Activated B cell treated with CpG ODN at 0.5 μM for 24 hours (primary cell): ENCODE measurements at regions not wholly inside any gene's neighbourhood (a gene's known extent, or its start where the extent isn't known, plus 50 kb on each side); places are given as distances from the start of the nearest gene placed in this dataset.

Source experiments
- ATAC-seq: fragments of 200-7000 bp; cut with Tn5 transposase; one replicate; pipeline ENCODE4 v1.10.0; 2021; ENCODE audit warnings: low read depth, mild to moderate bottlenecking, moderate library complexity
- CTCF ChIA-PET: fragments of 350-600 bp; sonication (Branson Sonifier 250); formaldehyde crosslinking; loops from one replicate; lab custom pipeline; 2021; ENCODE audit warnings: antibody characterized with exemption; lab: Charles Lee
- POLR2A ChIA-PET: fragments of 350-600 bp; sonication (Branson Sonifier 250); formaldehyde crosslinking; loops from one replicate; lab custom pipeline; 2021; ENCODE audit warnings: antibody characterized with exemption; lab: Charles Lee
- DNase-seq: peaks from one replicate; pipeline ENCODE4 v3.0.0; 2022
- H3K27ac Mint-ChIP-seq: one replicate; pipeline ENCODE4 v1.8.0; 2020; ENCODE audit warnings: mixed read lengths
- H3K27me3 Mint-ChIP-seq: one replicate; pipeline ENCODE4 v1.8.0; 2021; ENCODE audit warnings: mixed read lengths
- H3K36me3 Mint-ChIP-seq: one replicate; pipeline ENCODE4 v1.8.0; 2021; ENCODE audit warnings: low read depth, mixed read lengths
- H3K4me1 Mint-ChIP-seq: one replicate; pipeline ENCODE4 v1.8.0; 2021; ENCODE audit warnings: mixed read lengths
- H3K4me3 Mint-ChIP-seq: one replicate; pipeline ENCODE4 v1.8.0; 2020; ENCODE audit warnings: mild to moderate bottlenecking, mixed read lengths
- H3K9me3 Mint-ChIP-seq: one replicate; pipeline ENCODE4 v1.8.0; 2020; ENCODE audit warnings: mixed read lengths
- intact Hi-C: fragments of 100-400 bp; cut with micrococcal nuclease; formaldehyde crosslinking; loops from one replicate; pipeline ENCODE4 v1.15.1; 2024
- TF ChIP-seq, protein P1 (sequence below): fragments of 200-600 bp; IDR thresholded peaks from one replicate; pipeline ENCODE4 v1.8.0; 2022; ENCODE audit warnings: antibody characterized with exemption, mild to moderate bottlenecking

DNA sequence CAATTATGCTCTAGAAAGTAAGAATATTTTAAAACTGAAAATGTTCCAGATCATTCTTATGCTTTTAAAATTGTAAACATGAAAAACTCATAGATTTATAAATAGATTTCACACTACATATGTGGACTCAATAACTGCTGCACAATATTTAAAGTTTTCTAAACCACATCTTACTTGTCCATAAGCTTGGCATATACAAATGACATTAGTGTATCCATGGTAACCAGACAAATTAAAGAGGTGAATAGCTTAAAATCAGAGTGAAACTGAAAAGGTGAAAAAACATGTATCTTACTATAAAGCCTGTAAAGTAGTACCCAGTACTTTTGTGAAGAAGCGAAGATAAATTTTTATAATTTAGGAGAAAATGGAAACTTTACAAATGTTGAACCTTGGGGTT lies 151.2 kb upstream of the MYO16 start:
- no peak overlapping the region for H3K4me3 Mint-ChIP-seq
- ATAC-seq (no peak), DNase-seq (no peak)
- TF ChIP-seq, protein P1, sequence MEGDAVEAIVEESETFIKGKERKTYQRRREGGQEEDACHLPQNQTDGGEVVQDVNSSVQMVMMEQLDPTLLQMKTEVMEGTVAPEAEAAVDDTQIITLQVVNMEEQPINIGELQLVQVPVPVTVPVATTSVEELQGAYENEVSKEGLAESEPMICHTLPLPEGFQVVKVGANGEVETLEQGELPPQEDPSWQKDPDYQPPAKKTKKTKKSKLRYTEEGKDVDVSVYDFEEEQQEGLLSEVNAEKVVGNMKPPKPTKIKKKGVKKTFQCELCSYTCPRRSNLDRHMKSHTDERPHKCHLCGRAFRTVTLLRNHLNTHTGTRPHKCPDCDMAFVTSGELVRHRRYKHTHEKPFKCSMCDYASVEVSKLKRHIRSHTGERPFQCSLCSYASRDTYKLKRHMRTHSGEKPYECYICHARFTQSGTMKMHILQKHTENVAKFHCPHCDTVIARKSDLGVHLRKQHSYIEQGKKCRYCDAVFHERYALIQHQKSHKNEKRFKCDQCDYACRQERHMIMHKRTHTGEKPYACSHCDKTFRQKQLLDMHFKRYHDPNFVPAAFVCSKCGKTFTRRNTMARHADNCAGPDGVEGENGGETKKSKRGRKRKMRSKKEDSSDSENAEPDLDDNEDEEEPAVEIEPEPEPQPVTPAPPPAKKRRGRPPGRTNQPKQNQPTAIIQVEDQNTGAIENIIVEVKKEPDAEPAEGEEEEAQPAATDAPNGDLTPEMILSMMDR = no peak
- no peak overlapping the region for H3K27ac Mint-ChIP-seq
- intact Hi-C loops = no loop called here
- H3K4me1 Mint-ChIP-seq = no peaks in the 10 kb centered on the region
- POLR2A ChIA-PET = no interaction called here
- CTCF ChIA-PET = no interaction called here
- no peaks in the 10 kb centered on the region for H3K27me3 Mint-ChIP-seq
- no peaks in the 10 kb centered on the region for H3K36me3 Mint-ChIP-seq
- no peaks in the 10 kb centered on the region for H3K9me3 Mint-ChIP-seq

DNA sequence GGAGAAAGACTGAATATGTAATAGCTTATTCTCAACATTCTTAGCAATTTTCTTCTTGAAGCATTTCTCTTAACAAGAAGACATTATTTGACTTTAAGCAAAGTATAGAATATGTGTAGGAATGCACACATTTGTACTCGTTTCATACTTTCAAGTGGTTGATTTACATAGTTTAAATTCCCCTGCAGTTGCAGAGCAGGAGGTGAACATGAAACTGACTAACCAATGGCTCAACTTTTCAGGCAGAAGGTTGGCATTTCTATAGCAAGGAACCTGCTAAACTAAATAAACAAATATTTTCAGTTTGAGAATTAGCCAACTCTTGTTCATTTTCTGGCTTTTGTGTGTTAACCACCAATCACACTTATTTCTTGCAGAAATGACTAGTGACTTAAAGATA lies 145.4 kb upstream of the MYO16 start:
- ATAC-seq (no peak), DNase-seq (no peak)
- TF ChIP-seq, protein P1 = no peak
- Mint-ChIP-seq H3K36me3 (no peaks in the 10 kb centered on the region), H3K9me3 (peaks cover 4% of the 10 kb centered on the region), H3K27me3 (no peaks in the 10 kb centered on the region), H3K4me1 (no peaks in the 10 kb centered on the region), H3K4me3 (no peak overlapping the region), H3K27ac (no peak overlapping the region)
- CTCF ChIA-PET = no interaction called here
- POLR2A ChIA-PET = no interaction called here
- intact Hi-C loops = no loop called here

DNA sequence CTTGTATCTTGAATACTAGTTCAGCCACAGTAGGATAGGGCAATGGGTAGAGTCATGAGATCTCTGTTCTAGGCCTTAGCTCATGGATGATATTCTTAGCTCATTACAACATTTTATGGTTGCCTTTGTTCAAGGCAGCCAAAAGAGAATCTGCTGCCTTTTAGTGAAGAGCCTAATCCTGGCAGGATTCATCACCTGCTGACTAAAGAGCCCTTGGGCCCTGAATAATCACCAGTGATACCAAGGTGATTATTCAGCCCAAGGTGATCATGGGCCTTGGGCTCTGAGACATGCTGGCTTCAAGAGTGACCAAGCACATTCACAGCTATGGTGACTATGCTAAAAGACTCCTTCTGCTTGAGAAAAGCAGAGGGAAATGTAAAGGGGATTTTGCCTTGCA lies 143.3 kb upstream of the MYO16 start:
- Mint-ChIP-seq H3K4me3 (no peak overlapping the region), H3K36me3 (no peaks in the 10 kb centered on the region), H3K27ac (no peak overlapping the region), H3K4me1 (no peaks in the 10 kb centered on the region), H3K27me3 (no peaks in the 10 kb centered on the region), H3K9me3 (peaks cover 8% of the 10 kb centered on the region)
- ChIA-PET CTCF (no interaction called here), POLR2A (no interaction called here)
- DNase-seq = no peak
- intact Hi-C loops = no loop called here
- TF ChIP-seq, protein P1 = no peak
- no peak for ATAC-seq

- Mint-ChIP-seq H3K9me3 (peaks cover 8% of the 10 kb centered on the region), H3K4me3 (no peak overlapping the region), H3K27me3 (peaks cover 29% of the 10 kb centered on the region), H3K36me3 (no peaks in the 10 kb centered on the region), H3K27ac (no peak overlapping the region), H3K4me1 (no peaks in the 10 kb centered on the region)
- POLR2A ChIA-PET = no interaction called here
- TF ChIP-seq, protein P1 = no peak
- CTCF ChIA-PET = no interaction called here
- intact Hi-C loops = no loop called here
- DNase-seq (no peak), ATAC-seq (no peak)
Observed at GRCh38 chr13:108494991-108495645, 134.3 kb upstream of the MYO16 start.

DNA sequence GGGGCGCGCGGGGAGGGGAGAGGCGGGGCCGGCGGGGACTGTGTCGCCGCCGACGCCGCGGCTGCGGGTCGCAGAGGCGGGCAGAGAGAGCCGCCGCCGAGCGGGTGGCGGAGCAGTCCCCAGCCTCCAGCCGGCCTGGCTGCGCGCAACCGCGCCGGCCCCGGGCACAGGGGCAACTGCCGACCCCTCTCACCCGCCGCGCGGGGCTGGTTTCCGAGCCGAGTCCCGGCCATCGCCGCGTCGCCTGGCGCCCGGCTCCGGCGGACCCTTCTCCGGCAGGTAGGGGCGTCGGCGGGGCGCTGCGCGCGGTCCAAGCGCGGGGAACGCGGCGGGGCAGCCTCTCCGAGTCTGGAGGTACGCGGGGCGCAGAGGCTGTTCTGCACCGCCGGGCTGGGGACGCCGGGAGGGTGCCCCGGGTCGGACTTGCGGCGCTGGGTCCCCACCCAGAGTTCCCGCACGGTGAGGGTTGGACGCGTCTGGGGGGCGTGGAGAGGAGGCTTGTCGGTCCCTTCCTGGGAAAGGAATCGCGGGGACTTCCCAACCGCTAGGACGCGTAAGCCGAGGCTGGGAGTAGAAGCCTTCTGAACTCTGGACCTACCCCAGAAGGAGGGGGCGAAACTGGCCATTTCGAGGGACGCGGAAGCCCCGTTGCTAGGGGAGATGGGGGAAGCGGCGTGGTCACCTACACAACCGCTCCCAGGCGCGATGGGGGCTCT lies 133.6 kb upstream of the MYO16 start:
- ChIA-PET CTCF (no interaction called here), POLR2A (no interaction called here)
- H3K4me1 Mint-ChIP-seq = no peaks in the 10 kb centered on the region
- H3K9me3 Mint-ChIP-seq = peaks cover 6% of the 10 kb centered on the region
- peaks cover 34% of the 10 kb centered on the region for H3K27me3 Mint-ChIP-seq
- DNase-seq = no peak
- H3K4me3 Mint-ChIP-seq = no peak overlapping the region
- intact Hi-C loops = no loop called here
- ATAC-seq = no peak
- no peaks in the 10 kb centered on the region for H3K36me3 Mint-ChIP-seq
- TF ChIP-seq, protein P1 = no peak
- H3K27ac Mint-ChIP-seq = no peak overlapping the region
